Stomach (tissue), 4 donors: ENCODE measurements at regions not wholly inside any gene's neighbourhood (a gene's known extent, or its start where the extent isn't known, plus 50 kb on each side); places are given as distances from the start of the nearest gene placed in this dataset.

Experiments used
- POLR2A ChIP-seq, 4 donors: fragments of 450-650 bp; IDR thresholded peaks; one replicate each; pipeline ENCODE4 v1.6.1; 2016; ENCODE audit warnings: antibody characterized with exemption in 4 of 4, control low read depth in 2 of 4, mild to moderate bottlenecking in 1 of 4, moderate library complexity in 1 of 4
- POLR2AphosphoS5 ChIP-seq, 3 donors: sonication (generic); formaldehyde crosslinking; IDR thresholded peaks; one replicate each; pipeline ENCODE4 v1.6.1; 2016; ENCODE audit warnings: antibody characterized with exemption in 3 of 3
- TF ChIP-seq, protein P1 (sequence below), 7 experiments: fragments of 450-650 bp in 4 of 7; fragments of 200-600 bp in 3 of 7; sonication (generic) in 3 of 7; IDR thresholded peaks; one replicate each; pipeline ENCODE4 v1.5.1; 2016 to 2019; ENCODE audit warnings: antibody characterized with exemption in 7 of 7, control low read depth in 2 of 7, mild to moderate bottlenecking in 1 of 7

GRCh38 chr13:82772816-82773215 is 1109.5 kb downstream of the SLITRK1 start:
- no peak for TF ChIP-seq POLR2A (IDR thresholded peaks at IDR 0.05)
- TF ChIP-seq, protein P1, sequence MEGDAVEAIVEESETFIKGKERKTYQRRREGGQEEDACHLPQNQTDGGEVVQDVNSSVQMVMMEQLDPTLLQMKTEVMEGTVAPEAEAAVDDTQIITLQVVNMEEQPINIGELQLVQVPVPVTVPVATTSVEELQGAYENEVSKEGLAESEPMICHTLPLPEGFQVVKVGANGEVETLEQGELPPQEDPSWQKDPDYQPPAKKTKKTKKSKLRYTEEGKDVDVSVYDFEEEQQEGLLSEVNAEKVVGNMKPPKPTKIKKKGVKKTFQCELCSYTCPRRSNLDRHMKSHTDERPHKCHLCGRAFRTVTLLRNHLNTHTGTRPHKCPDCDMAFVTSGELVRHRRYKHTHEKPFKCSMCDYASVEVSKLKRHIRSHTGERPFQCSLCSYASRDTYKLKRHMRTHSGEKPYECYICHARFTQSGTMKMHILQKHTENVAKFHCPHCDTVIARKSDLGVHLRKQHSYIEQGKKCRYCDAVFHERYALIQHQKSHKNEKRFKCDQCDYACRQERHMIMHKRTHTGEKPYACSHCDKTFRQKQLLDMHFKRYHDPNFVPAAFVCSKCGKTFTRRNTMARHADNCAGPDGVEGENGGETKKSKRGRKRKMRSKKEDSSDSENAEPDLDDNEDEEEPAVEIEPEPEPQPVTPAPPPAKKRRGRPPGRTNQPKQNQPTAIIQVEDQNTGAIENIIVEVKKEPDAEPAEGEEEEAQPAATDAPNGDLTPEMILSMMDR (IDR thresholded peaks at IDR 0.05) = no peak
- no peak for TF ChIP-seq POLR2AphosphoS5 (IDR thresholded peaks at IDR 0.05)
